Parathyroid adenoma (tissue), 2 donors: ENCODE measurements at regions not wholly inside any gene's neighbourhood (a gene's known extent, or its start where the extent isn't known, plus 50 kb on each side); places are given as distances from the start of the nearest gene placed in this dataset.

ENCODE experiments used
- H2AFZ ChIP-seq: fragments of 300-600 bp; sonication (generic); one replicate; pipeline ENCODE4 v1.7.0; 2017; ENCODE audit warnings: antibody characterized with exemption, mild to moderate bottlenecking
- H3K27ac ChIP-seq: fragments of 300-600 bp; sonication (generic); one replicate; pipeline ENCODE4 v1.7.0; 2017
- H3K27me3 ChIP-seq: fragments of 300-600 bp; sonication (generic); one replicate; pipeline ENCODE4 v1.7.0; 2017; ENCODE audit warnings: low read length; ENCODE audit not compliant: control insufficient read depth, insufficient read depth
- H3K36me3 ChIP-seq: fragments of 300-600 bp; sonication (generic); one replicate; pipeline ENCODE4 v1.7.0; 2017; ENCODE audit warnings: low read length; ENCODE audit not compliant: control insufficient read depth, insufficient read depth
- H3K4me1 ChIP-seq: fragments of 300-600 bp; sonication (generic); one replicate; pipeline ENCODE4 v1.7.0; 2017; ENCODE audit warnings: control low read depth
- H3K4me2 ChIP-seq: fragments of 300-600 bp; sonication (generic); one replicate; pipeline ENCODE4 v1.7.0; 2017; ENCODE audit warnings: low read length
- H3K4me3 ChIP-seq: fragments of 300-600 bp; sonication (generic); one replicate; pipeline ENCODE4 v1.7.0; 2017; ENCODE audit warnings: low read depth, low read length
- H3K79me2 ChIP-seq: fragments of 300-600 bp; sonication (generic); one replicate; pipeline ENCODE4 v1.7.0; 2017; ENCODE audit warnings: control low read depth
- H3K9ac ChIP-seq: fragments of 300-600 bp; sonication (generic); one replicate; pipeline ENCODE4 v1.7.0; 2017; ENCODE audit warnings: mild to moderate bottlenecking
- H3K9me3 ChIP-seq: fragments of 300-600 bp; sonication (generic); one replicate; pipeline ENCODE4 v1.7.0; 2017; ENCODE audit warnings: low read length; ENCODE audit not compliant: control insufficient read depth
- CTCF ChIP-seq: fragments of 300-600 bp; sonication (generic); IDR thresholded peaks from one replicate; pipeline ENCODE4 v1.7.0; 2017; ENCODE audit warnings: antibody characterized with exemption, mild to moderate bottlenecking
- donor health status: primary hyperparathyroidism.

GRCh38 chr6:141364232-141364631 lies 768.5 kb upstream of the GJE1 start:
- Histone ChIP-seq H3K4me3 (no peak overlapping the region), H3K9ac (no peak overlapping the region), H3K4me2 (no peak overlapping the region), H2AFZ (no peak overlapping the region), H3K36me3 (no peaks in the 10 kb centered on the region), H3K9me3 (no peaks in the 10 kb centered on the region), H3K27ac (no peak overlapping the region), H3K4me1 (no peaks in the 10 kb centered on the region), H3K79me2 (no peaks in the 10 kb centered on the region), H3K27me3 (no peaks in the 10 kb centered on the region)
- TF ChIP-seq CTCF = no peak

GRCh38 chr6:141361559-141361958 lies 771.2 kb upstream of the GJE1 start:
- Histone ChIP-seq H3K4me3 (no peak overlapping the region), H3K36me3 (no peaks in the 10 kb centered on the region), H3K4me2 (no peak overlapping the region), H3K27me3 (no peaks in the 10 kb centered on the region), H3K27ac (no peak overlapping the region), H2AFZ (no peak overlapping the region), H3K9ac (no peak overlapping the region), H3K4me1 (no peaks in the 10 kb centered on the region), H3K9me3 (no peaks in the 10 kb centered on the region), H3K79me2 (no peaks in the 10 kb centered on the region)
- no peak for TF ChIP-seq CTCF

GRCh38 chr6:141359953-141360352 lies 772.8 kb upstream of the GJE1 start:
- Histone ChIP-seq H3K36me3 (no peaks in the 10 kb centered on the region), H2AFZ (no peak overlapping the region), H3K79me2 (no peaks in the 10 kb centered on the region), H3K4me3 (no peak overlapping the region), H3K27me3 (no peaks in the 10 kb centered on the region), H3K4me1 (no peaks in the 10 kb centered on the region), H3K27ac (no peak overlapping the region), H3K9ac (no peak overlapping the region), H3K9me3 (no peaks in the 10 kb centered on the region), H3K4me2 (no peak overlapping the region)
- no peak for TF ChIP-seq CTCF

- no peak overlapping the region for H3K27ac ChIP-seq
- no peak overlapping the region for H3K9ac ChIP-seq
- H3K9me3 ChIP-seq = no peaks in the 10 kb centered on the region
- H3K79me2 ChIP-seq = no peaks in the 10 kb centered on the region
- no peaks in the 10 kb centered on the region for H3K4me1 ChIP-seq
- no peaks in the 10 kb centered on the region for H3K36me3 ChIP-seq
- H3K4me3 ChIP-seq = no peak overlapping the region
- no peaks in the 10 kb centered on the region for H3K27me3 ChIP-seq
- no peak for TF ChIP-seq CTCF
- H2AFZ ChIP-seq = no peak overlapping the region
- H3K4me2 ChIP-seq = no peak overlapping the region
Observed at GRCh38 chr6:141354191-141354955, 778.4 kb upstream of the GJE1 start.

GRCh38 chr6:141351721-141352120 lies 781.0 kb upstream of the GJE1 start:
- TF ChIP-seq CTCF = no peak
- no peak overlapping the region for H3K4me2 ChIP-seq
- no peak overlapping the region for H3K9ac ChIP-seq
- H3K9me3 ChIP-seq = no peaks in the 10 kb centered on the region
- no peaks in the 10 kb centered on the region for H3K36me3 ChIP-seq
- H3K4me1 ChIP-seq = no peaks in the 10 kb centered on the region
- no peak overlapping the region for H3K4me3 ChIP-seq
- H3K27me3 ChIP-seq = no peaks in the 10 kb centered on the region
- H3K79me2 ChIP-seq = no peaks in the 10 kb centered on the region
- H3K27ac ChIP-seq = no peak overlapping the region
- no peak overlapping the region for H2AFZ ChIP-seq
